OCI-LY1 (cell line): ENCODE measurements at regions not wholly inside any gene's neighbourhood (a gene's known extent, or its start where the extent isn't known, plus 50 kb on each side); places are given as distances from the start of the nearest gene placed in this dataset.

Source experiments
- H2AFZ ChIP-seq: fragments of 200-600 bp; sonication (generic), shearing (Covaris generic); 2 replicates; pipeline ENCODE4 v1.6.0; 2014; ENCODE audit warnings: antibody characterized with exemption, mild to moderate bottlenecking, low read length
- H3F3A ChIP-seq: fragments of 200-600 bp; sonication (generic), shearing (Covaris generic); 2 replicates; pipeline ENCODE4 v1.6.0; 2014; ENCODE audit warnings: mild to moderate bottlenecking, antibody characterized with exemption, low read length, moderate library complexity; ENCODE audit not compliant: insufficient read depth
- H3K27ac ChIP-seq: fragments of 200-600 bp; sonication (generic); 2 replicates; pipeline ENCODE4 v1.5.1; 2014; ENCODE audit warnings: low read length, mixed run types, mild to moderate bottlenecking, low read depth; ENCODE audit not compliant: poor library complexity, severe bottlenecking
- H3K27me3 ChIP-seq: fragments of 200-600 bp; sonication (generic); 2 replicates; pipeline ENCODE4 v1.6.0; 2014; ENCODE audit warnings: antibody characterized with exemption, mild to moderate bottlenecking, low read length, moderate library complexity; ENCODE audit not compliant: insufficient read depth
- H3K36me3 ChIP-seq: fragments of 200-600 bp; sonication (generic); 2 replicates; pipeline ENCODE4 v1.6.1; 2014; ENCODE audit warnings: mild to moderate bottlenecking, antibody characterized with exemption, low read length, moderate library complexity, mixed read lengths; ENCODE audit not compliant: insufficient read depth
- H3K4me1 ChIP-seq: fragments of 200-600 bp; sonication (generic); 2 replicates; pipeline ENCODE4 v1.5.1; 2014; ENCODE audit warnings: mild to moderate bottlenecking, low read length, moderate library complexity; ENCODE audit not compliant: insufficient read depth, severe bottlenecking
- H3K4me2 ChIP-seq: fragments of 200-600 bp; sonication (generic), shearing (Covaris generic); 2 replicates; pipeline ENCODE4 v1.6.1; 2014; ENCODE audit warnings: low read length
- H3K4me3 ChIP-seq: fragments of 200-600 bp; sonication (generic); 2 replicates; pipeline ENCODE4 v1.5.1; 2014; ENCODE audit warnings: low read length, low read depth, mild to moderate bottlenecking, mixed read lengths; ENCODE audit not compliant: poor library complexity, severe bottlenecking
- H3K79me2 ChIP-seq: fragments of 200-600 bp; shearing (Covaris generic); 2 replicates; pipeline ENCODE4 v1.6.1; 2016; ENCODE audit warnings: mixed run types, low read length, mixed read lengths; ENCODE audit not compliant: insufficient read depth
- H3K9ac ChIP-seq: fragments of 200-600 bp; sonication (generic), shearing (Covaris generic); 2 replicates; pipeline ENCODE4 v1.6.1; 2014; ENCODE audit warnings: mild to moderate bottlenecking, low read length, mixed read lengths
- H3K9me2 ChIP-seq: fragments of 200-600 bp; sonication (generic), shearing (Covaris generic); 2 replicates; pipeline ENCODE4 v1.6.1; 2014; ENCODE audit warnings: low read depth, mild to moderate bottlenecking, low read length, mixed read lengths
- H3K9me3 ChIP-seq: fragments of 200-600 bp; shearing (Covaris generic); 2 replicates; pipeline ENCODE4 v1.6.1; 2014; ENCODE audit warnings: low read length, mixed read lengths
- H4K20me1 ChIP-seq: fragments of 200-600 bp; sonication (generic), shearing (Covaris generic); 2 replicates; pipeline ENCODE4 v1.6.0; 2016; ENCODE audit warnings: mild to moderate bottlenecking, low read length; ENCODE audit not compliant: insufficient read depth
- CTCF ChIP-seq: fragments of 200-600 bp; sonication (generic), shearing (Covaris generic); IDR thresholded peaks from 2 replicates; pipeline ENCODE4 v1.5.1; 2017; ENCODE audit warnings: mild to moderate bottlenecking, antibody characterized with exemption, low read length, moderate library complexity, mixed read lengths
- EZH2 ChIP-seq: fragments of 200-600 bp; sonication (generic), shearing (Covaris generic); IDR thresholded peaks from 2 replicates; pipeline ENCODE4 v1.8.0; 2017; ENCODE audit warnings: borderline replicate concordance, mixed run types, mild to moderate bottlenecking, antibody characterized with exemption, low read length, moderate library complexity, mixed read lengths

GRCh38 chr14:26887847-26888246 lies 290.0 kb upstream of the NOVA1 start:
- no peak overlapping the region for H2AFZ ChIP-seq
- TF ChIP-seq EZH2 (no peak), CTCF (no peak)
- no peaks in the 10 kb centered on the region for H3K27me3 ChIP-seq
- no peak overlapping the region for H3K4me3 ChIP-seq
- no peaks in the 10 kb centered on the region for H3K9me3 ChIP-seq
- no peak overlapping the region for H3K9ac ChIP-seq
- no peaks in the 10 kb centered on the region for H4K20me1 ChIP-seq
- no peak overlapping the region for H3K27ac ChIP-seq
- H3K9me2 ChIP-seq: no peaks in the 10 kb centered on the region
- no peaks in the 10 kb centered on the region for H3K79me2 ChIP-seq
- no peak overlapping the region for H3K4me2 ChIP-seq
- H3K4me1 ChIP-seq: no peaks in the 10 kb centered on the region
- H3F3A ChIP-seq: no peaks in the 10 kb centered on the region
- no peaks in the 10 kb centered on the region for H3K36me3 ChIP-seq

DNA sequence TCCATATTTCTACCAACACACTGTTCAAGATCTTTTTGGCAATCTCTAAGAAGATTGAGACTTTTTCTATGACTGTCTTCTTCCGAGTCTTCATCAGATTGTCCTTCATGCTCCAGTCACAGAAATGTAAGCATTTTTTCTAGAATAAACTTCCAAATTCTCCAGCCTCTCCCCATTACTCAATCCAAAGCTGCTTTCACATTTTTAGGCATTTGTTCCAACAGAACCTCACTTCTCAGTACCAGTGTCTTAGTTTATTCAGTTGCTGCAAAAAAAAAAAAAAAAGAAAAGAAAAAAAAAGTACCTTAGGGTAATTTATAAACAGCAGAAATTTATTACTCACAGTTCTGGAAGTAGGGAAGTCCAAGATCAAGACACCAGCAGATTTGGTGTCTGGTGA lies 290.8 kb upstream of the NOVA1 start:
- no peaks in the 10 kb centered on the region for H3K9me3 ChIP-seq
- H3F3A ChIP-seq: no peaks in the 10 kb centered on the region
- H3K4me3 ChIP-seq: no peak overlapping the region
- H3K27me3 ChIP-seq: no peaks in the 10 kb centered on the region
- no peaks in the 10 kb centered on the region for H3K79me2 ChIP-seq
- no peaks in the 10 kb centered on the region for H3K9me2 ChIP-seq
- H3K36me3 ChIP-seq: no peaks in the 10 kb centered on the region
- no peak overlapping the region for H3K4me2 ChIP-seq
- H3K9ac ChIP-seq: no peak overlapping the region
- no peaks in the 10 kb centered on the region for H3K4me1 ChIP-seq
- TF ChIP-seq EZH2 (no peak), CTCF (no peak)
- no peak overlapping the region for H2AFZ ChIP-seq
- H4K20me1 ChIP-seq: no peaks in the 10 kb centered on the region
- H3K27ac ChIP-seq: no peak overlapping the region

- no peaks in the 10 kb centered on the region for H3K79me2 ChIP-seq
- H3K27ac ChIP-seq: no peak overlapping the region
- no peaks in the 10 kb centered on the region for H3K27me3 ChIP-seq
- H3K9ac ChIP-seq: no peak overlapping the region
- H3K36me3 ChIP-seq: no peaks in the 10 kb centered on the region
- no peak overlapping the region for H3K4me2 ChIP-seq
- no peak overlapping the region for H2AFZ ChIP-seq
- H3K9me3 ChIP-seq: no peaks in the 10 kb centered on the region
- no peaks in the 10 kb centered on the region for H3K9me2 ChIP-seq
- no peaks in the 10 kb centered on the region for H3F3A ChIP-seq
- TF ChIP-seq CTCF (no peak), EZH2 (no peak)
- no peak overlapping the region for H3K4me3 ChIP-seq
- H4K20me1 ChIP-seq: no peaks in the 10 kb centered on the region
- no peaks in the 10 kb centered on the region for H3K4me1 ChIP-seq
Measured at GRCh38 chr14:26896447-26896846, 298.6 kb upstream of the NOVA1 start.
